HG03565 (cell line): ENCODE measurements at regions not wholly inside any gene's neighbourhood (a gene's known extent, or its start where the extent isn't known, plus 50 kb on each side); places are given as distances from the start of the nearest gene placed in this dataset.

Experiments used
- ATAC-seq: cut with Tn5 transposase; IDR thresholded peaks from one replicate; pipeline ENCODE4 v1.9.1; 2021; ENCODE audit warnings: mild to moderate bottlenecking, moderate library complexity; ENCODE audit not compliant: unreplicated experiment

DNA sequence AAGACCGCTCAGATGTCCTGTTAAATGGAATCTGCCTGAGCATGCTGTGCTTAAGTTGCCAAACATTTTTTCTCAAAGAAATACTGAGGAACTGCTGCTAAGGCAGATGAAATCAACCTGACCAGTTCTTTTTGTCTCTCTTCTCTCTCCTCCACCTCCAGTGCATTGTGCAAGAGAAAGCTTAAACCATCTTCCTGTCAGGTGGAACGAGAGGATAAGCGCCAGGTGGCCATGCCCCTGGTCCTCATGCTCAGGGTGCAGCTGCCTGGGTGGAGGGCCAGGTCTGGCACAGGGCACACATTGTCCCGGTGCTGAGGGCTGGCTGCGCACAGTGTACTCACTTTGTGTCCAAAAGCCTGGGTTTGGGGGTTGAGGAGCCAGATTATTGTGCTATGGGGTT, 176.2 kb upstream of the TP63 start:
- no peak for ATAC-seq

DNA sequence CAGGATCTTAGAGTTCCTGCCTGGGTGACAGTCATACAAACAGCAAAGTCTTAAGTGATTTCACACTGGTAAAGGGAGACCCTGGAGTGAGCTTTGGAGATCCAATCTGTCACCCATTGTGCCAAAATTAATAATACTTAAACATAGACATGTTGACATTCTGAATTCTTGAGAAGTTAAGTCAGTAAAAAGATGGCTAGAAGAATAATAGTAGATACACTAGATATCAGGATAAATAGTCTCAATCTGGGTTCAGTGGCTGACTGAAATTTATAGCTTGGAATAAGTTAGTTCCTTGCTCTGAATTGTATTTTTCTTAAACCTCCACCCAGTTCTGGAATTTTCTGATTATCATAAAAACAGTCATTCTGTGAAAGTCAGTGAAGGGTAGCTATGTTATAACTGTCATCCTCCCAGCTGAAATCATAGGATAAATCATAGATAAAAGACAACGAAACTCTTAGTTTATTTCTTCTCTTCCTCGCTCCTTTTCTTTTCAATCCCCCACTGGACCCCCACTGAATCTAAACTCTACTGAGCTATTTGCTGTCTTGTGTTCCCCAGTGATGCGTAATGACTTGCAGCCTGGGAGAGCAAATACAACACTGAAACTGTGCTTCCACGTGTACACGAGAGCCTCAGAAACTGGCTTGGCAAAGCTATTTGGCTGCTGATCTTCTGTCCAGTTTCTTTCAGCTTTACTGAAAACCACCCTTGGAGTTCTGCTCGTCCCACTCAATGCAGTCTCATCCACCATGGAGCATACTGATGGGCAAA, 175.4 kb upstream of the TP63 start:
- no peak for ATAC-seq

- ATAC-seq: no peak
Measured at GRCh38 chr3:189457201-189457607, 174.0 kb upstream of the TP63 start.

DNA sequence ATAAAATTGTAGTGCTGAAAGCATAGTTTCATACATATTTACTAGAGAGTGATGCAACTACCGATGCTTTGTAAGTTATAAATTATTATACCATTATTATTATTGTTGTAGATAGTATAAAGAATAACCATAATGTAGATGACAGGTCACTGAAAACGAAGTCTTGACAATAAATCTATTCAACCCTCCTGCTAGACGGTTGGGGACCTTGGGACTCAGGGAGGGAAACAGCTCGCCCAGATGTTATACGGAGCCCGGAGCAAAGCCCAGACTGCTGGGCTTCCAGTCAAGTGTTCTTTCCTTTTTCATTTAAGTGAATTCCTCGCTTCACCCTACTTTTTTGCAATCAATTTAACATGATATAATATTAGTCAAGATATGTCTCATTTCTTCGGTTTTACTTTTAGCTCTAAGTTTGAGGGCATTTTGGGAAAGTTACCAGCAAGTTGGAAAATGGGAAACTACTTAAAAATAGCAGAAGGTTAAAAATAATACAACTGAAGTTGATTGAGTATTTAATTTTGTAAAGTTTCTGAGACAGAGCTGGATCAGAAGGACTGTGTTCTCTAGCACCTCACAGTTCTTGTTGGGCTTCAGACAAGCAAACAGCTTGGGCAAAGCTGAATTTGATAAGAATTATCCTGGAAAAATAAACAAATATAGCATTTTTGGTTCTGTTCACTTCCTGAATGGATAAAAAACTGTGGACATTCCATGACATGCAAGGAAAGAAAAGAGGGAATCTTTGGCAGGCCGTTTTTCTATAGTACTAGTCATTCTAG, 173.4 kb upstream of the TP63 start:
- ATAC-seq: no peak

GRCh38 chr3:189458528-189458927, 172.7 kb upstream of the TP63 start:
- no peak for ATAC-seq

GRCh38 chr3:189459231-189459630, 172.0 kb upstream of the TP63 start:
- no peak for ATAC-seq

DNA sequence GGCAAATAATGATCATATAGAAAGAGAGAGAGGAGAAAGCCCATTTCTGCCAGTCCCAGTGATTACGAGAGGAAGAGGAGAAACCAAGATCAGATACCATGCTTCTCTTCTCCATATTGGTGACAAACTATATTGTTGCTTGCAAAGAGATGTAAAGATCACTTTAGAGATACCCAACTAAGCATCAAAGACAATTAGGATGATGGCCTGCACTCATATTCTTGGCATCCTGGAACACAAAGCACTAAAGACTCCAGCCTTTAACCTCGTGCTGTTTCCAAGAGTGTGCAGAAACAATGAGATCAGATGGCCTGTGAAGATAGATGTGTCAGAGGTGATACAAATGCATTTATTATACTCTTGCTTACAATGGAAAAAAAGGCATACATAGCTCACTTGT, 170.7 kb upstream of the TP63 start:
- ATAC-seq: no peak

- ATAC-seq: no peak
Measured at GRCh38 chr3:189464799-189465198, 166.4 kb upstream of the TP63 start.

DNA sequence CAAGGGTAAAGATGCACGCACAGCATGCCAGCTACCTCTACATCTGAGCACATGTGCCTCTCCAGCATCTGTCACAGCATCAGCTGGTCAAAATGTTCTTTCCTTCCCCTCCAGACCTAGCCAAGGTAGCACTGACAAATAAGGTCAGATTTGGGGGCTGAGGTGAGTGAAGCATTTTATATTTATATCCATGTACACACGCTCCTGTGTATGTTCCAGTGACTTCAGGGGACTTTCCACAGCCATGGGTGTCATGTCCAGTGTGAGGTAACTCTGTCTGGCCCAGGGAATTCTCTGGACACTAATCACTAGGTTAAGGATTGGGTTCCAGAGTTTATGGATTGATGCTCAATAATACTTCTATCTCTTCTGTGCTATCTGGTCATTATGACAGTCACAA, 165.2 kb upstream of the TP63 start:
- no peak for ATAC-seq

DNA sequence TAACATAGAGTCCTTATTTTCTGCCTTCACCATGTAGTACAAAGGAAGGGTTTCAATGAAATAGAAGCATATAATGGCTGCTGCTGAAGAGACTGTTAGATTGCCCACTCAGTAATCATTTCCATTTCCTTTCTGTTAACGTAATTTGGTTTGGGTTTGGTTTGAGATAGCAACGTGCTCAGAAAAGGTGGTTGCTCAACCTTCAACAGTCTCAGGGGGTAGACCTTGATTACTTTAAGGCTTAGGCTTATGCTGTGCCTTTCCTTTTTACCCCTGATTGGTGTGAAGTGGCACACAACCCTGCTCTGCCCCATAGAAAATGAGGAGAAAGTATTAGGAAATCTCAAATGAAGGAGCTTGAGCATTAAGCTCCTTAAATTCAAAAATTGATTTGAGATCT, 163.7 kb upstream of the TP63 start:
- ATAC-seq: no peak

DNA sequence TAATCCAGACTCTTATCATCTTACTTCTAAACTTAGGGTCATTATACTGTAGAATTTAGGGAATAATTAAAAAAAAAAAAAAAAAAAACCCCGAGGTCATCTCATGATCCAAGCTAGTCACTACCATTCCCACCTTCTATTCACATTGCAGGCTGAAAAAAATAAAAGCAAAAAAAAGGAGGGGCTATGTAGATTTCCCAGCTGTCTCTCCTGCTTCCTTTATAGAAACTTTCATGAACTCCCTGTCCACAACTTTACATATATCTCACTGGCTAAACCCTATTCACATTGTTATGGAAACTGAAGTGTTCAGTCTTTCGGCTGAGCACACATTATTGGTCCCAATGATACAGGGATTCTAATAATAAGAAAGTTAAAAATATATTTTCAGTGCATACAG, 156.2 kb upstream of the TP63 start:
- ATAC-seq: no peak

DNA sequence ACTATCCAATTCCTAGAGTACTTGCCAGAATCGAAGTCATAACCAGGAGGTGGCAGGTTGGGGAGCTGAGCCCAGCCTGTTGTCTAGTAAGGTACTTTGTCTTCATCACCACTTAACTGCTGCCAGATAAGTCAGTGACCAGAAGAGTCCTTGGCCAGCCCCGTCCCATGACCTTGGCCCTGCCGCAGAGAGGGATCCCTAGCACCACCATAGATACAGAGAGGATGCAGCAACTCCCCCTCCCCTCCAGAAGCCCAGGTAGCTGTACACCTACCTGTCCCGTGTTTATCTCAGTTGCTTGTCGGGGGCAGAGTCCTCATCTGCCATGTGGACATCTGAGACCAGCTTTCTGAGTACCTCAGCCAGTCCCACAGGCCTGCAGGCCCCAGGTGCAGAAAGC, 153.6 kb upstream of the TP63 start:
- no peak for ATAC-seq

GRCh38 chr3:189486556-189486955, 144.6 kb upstream of the TP63 start:
- ATAC-seq: no peak

DNA sequence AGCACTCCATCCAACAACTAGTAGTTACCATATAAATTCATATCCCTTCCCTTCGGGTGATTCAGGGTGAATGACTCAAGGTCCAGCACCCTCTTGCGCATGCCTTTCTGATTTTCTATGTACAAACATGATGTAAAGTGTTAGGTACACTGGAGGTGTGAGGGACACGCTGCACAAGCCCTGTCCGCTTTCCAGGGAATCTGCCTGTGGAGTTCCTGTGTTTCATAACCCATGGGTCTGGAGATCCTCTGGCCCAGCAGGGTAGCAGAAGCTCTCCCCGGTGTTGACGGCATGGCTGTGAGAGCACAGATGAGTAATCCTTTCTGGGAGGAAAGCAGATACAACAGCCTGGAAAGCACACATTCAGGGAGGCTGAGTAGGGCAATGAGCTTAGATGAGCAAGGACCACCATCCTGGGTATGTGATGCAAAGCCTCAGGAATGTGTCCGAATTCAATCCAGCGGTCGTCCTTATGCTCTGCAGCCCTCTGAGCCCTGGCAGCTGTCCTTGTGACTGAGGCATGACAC, 142.9 kb upstream of the TP63 start:
- no peak for ATAC-seq

DNA sequence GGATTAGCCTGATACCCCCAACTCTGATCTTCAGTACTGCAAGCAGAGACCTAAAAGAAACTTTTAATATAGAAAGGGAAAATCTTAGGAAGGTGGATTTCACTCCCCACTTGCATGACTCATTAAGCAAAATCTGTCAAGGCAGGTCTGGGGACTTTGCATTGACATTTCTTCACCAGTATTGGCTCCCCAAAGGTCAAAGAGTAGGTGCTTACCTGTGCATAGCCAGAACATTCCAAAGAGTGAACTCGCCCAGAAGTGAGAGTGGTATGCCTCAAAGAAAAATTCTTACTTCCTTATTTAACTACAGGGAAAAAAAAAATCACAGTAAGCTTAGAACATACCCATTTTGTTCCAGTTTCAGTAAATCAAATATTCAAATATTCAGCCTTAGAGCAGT, 140.9 kb upstream of the TP63 start:
- no peak for ATAC-seq

GRCh38 chr3:189490749-189491148, 140.4 kb upstream of the TP63 start:
- ATAC-seq: no peak

DNA sequence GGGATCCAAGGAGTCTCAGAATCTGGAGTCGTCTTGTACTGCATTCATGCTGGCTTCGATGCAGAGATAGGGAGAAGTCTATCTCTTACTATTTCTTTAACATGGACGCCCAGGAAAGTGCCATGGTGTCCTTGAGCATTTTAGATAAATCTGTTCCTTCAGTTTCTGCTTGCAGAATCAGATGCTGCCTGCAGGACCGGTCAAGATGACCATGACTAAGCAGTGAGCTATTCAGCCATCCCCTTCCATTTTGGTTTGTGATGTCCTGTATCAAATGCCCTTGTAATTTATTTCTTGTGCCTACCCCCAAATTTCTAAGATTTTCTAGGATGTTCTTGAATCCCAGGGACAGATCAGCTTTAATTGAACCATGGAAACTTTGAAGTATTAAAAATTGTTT, 139.4 kb upstream of the TP63 start:
- no peak for ATAC-seq

DNA sequence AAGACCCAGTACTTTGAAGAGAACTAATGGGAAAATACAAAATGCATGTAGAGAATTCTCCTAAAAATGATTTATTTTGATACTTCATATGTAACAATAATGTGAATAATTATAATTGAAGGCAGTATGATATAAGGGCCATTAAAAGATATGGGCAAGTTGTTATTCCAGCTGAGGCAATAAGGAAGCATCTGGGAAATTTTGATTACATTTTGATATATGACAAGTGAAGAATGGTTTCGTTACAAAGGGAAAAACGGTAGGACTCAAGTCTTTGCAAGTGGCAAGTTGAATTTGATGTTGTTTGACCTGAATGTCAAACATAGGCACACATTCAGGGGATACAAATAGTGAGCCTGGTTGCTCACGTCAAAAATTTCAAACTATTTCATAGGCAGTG, 137.9 kb upstream of the TP63 start:
- ATAC-seq: no peak

DNA sequence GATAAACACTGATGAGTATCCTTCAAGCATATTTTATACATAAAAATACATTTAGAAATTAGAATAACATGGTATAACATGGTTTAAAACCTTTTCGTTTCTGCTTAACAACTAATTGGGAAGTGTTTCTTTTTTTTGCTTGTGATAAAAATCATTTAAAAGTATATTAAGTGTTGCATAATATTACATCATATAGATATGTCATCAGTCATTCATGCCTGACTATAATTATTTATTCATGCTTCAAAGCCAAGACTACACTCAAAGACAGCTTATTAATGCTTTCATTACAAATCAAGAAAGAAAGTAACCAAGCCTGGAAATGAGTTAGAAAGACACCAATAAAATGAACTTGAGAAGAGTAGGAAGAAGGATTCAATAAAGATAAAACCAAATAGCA, 136.6 kb upstream of the TP63 start:
- ATAC-seq: no peak

GRCh38 chr3:189496375-189497138, 134.6 kb upstream of the TP63 start:
- no peak for ATAC-seq

GRCh38 chr3:189498995-189499704, 132.0 kb upstream of the TP63 start:
- ATAC-seq: no peak
